Neural crest cell (in vitro differentiated cells): ENCODE measurements at regions not wholly inside any gene's neighbourhood (a gene's known extent, or its start where the extent isn't known, plus 50 kb on each side); places are given as distances from the start of the nearest gene placed in this dataset.
"Not testable (repeated sequence)": the region's sequence is repeated elsewhere in the genome, so short reads cannot be mapped to it uniquely, and the experiment has no call there.

Experiments used
- DNase-seq: peaks from one replicate; pipeline ENCODE4 v3.0.0; 2021; ENCODE audit warnings: low read depth, mixed read lengths, low spot score
- H3K27ac Mint-ChIP-seq: one replicate; pipeline ENCODE4 v1.8.0; 2021; ENCODE audit warnings: mild to moderate bottlenecking, mixed read lengths; ENCODE audit not compliant: unreplicated experiment
- H3K27me3 Mint-ChIP-seq: 2 replicates; pipeline ENCODE4 v1.8.0; 2021; ENCODE audit warnings: low read depth, mild to moderate bottlenecking, mixed read lengths
- H3K36me3 Mint-ChIP-seq: 2 replicates; pipeline ENCODE4 v1.8.0; 2021; ENCODE audit warnings: low read depth, mild to moderate bottlenecking, mixed read lengths
- H3K4me1 Mint-ChIP-seq: 2 replicates; pipeline ENCODE4 v1.8.0; 2021; ENCODE audit warnings: mixed read lengths
- H3K4me3 Mint-ChIP-seq: one replicate; pipeline ENCODE4 v1.8.0; 2021; ENCODE audit warnings: mild to moderate bottlenecking, mixed read lengths
- H3K9me3 Mint-ChIP-seq: 2 replicates; pipeline ENCODE4 v1.8.0; 2021; ENCODE audit warnings: mixed read lengths
- CTCF ChIP-seq: fragments of 200-600 bp; sonication (generic); conservative IDR thresholded peaks from 2 replicates; pipeline ENCODE4 v1.5.0; 2021; ENCODE audit warnings: antibody characterized with exemption, mild to moderate bottlenecking

- H3K4me3 Mint-ChIP-seq, result no peak overlapping the region
- no peak for DNase-seq
- TF ChIP-seq CTCF, result no peak
- H3K27ac Mint-ChIP-seq, result no peak overlapping the region
- peaks cover 7% of the 10 kb centered on the region for H3K9me3 Mint-ChIP-seq
- no peaks in the 10 kb centered on the region for H3K4me1 Mint-ChIP-seq
- no peaks in the 10 kb centered on the region for H3K36me3 Mint-ChIP-seq
- H3K27me3 Mint-ChIP-seq, result no peaks in the 10 kb centered on the region
These were observed 656.3 kb downstream of the ETNK1 start for GRCh38 chr12:23281295-23281694.

GRCh38 chr12:23282701-23283100 is 657.7 kb downstream of the ETNK1 start:
- TF ChIP-seq CTCF, result no peak
- Mint-ChIP-seq H3K4me1 (no peaks in the 10 kb centered on the region), H3K9me3 (peaks cover 7% of the 10 kb centered on the region), H3K4me3 (no peak overlapping the region), H3K27me3 (no peaks in the 10 kb centered on the region), H3K27ac (no peak overlapping the region), H3K36me3 (no peaks in the 10 kb centered on the region)
- no peak for DNase-seq

GRCh38 chr12:23285764-23286530 is 661.0 kb downstream of the ETNK1 start:
- not testable (repeated sequence) for H3K27me3 Mint-ChIP-seq, H3K4me1 Mint-ChIP-seq, H3K4me3 Mint-ChIP-seq, H3K36me3 Mint-ChIP-seq, H3K27ac Mint-ChIP-seq, DNase-seq
- H3K9me3 Mint-ChIP-seq, result peaks cover 12% of the 10 kb centered on the region

GRCh38 chr12:23290627-23291330 is 658.7 kb downstream of the SOX5 start:
- Mint-ChIP-seq H3K36me3 (peaks cover 3% of the 10 kb centered on the region), H3K4me3 (no peak overlapping the region), H3K4me1 (peaks cover 5% of the 10 kb centered on the region), H3K9me3 (peaks cover 4% of the 10 kb centered on the region), H3K27me3 (no peaks in the 10 kb centered on the region), H3K27ac (no peak overlapping the region)
- no peak for TF ChIP-seq CTCF
- DNase-seq, result no peak

- DNase-seq, result no peak
- Mint-ChIP-seq H3K27me3 (no peaks in the 10 kb centered on the region), H3K4me1 (no peaks in the 10 kb centered on the region), H3K9me3 (peaks cover 4% of the 10 kb centered on the region), H3K4me3 (no peak overlapping the region), H3K36me3 (no peaks in the 10 kb centered on the region), H3K27ac (no peak overlapping the region)
- TF ChIP-seq CTCF, result no peak
These were observed 646.2 kb downstream of the SOX5 start for GRCh38 chr12:23303220-23303619.

- H3K9me3 Mint-ChIP-seq, result peaks cover 4% of the 10 kb centered on the region
- no peak for DNase-seq
- H3K27ac Mint-ChIP-seq, result no peak overlapping the region
- H3K4me1 Mint-ChIP-seq, result no peaks in the 10 kb centered on the region
- no peaks in the 10 kb centered on the region for H3K36me3 Mint-ChIP-seq
- H3K27me3 Mint-ChIP-seq, result no peaks in the 10 kb centered on the region
- H3K4me3 Mint-ChIP-seq, result no peak overlapping the region
- no peak for TF ChIP-seq CTCF
These were observed 645.6 kb downstream of the SOX5 start for GRCh38 chr12:23303821-23304220.
